Activated CD4-positive, alpha-beta T cell treated with anti-CD3 and anti-CD28 coated beads, Interleukin-2, amount 50 U/mL, for 24 hours (primary cell): ENCODE measurements at regions not wholly inside any gene's neighbourhood (a gene's known extent, or its start where the extent isn't known, plus 50 kb on each side); places are given as distances from the start of the nearest gene placed in this dataset.

Source experiments
- DNase-seq, 2 donors: peaks; one replicate each; pipeline ENCODE4 v3.0.0-alpha.2; 2020; ENCODE audit warnings: low read depth in 1 of 2, low spot score in 1 of 2

- DNase-seq, result peak in 1 of 2 donors; percentile 11
Observed at GRCh38 chr11:88231894-88232482, 56.7 kb upstream of the RAB38 start.

DNA sequence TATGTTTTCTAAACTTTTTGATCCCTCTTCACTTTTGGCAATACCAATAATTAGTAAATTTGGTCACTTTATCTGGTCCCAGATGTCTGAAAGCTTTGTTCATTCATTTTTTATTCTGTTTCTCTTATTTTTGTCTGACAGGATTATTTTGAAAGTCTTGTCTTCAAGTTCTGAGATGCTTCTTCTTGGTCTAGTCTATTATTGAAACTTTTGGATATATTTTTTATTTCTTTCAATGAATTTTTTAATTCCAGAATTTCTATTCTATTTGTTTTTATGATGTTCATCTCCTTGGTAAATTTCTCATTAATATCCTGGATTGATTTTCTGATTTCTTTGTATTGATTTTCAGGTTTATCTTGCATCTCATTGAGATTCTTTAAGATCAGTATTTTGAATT, 54.1 kb upstream of the RAB38 start:
- DNase-seq, result no peak
